Suprapubic skin (tissue), 4 donors: ENCODE measurements at regions not wholly inside any gene's neighbourhood (a gene's known extent, or its start where the extent isn't known, plus 50 kb on each side); places are given as distances from the start of the nearest gene placed in this dataset.

Experiments used
- DNase-seq, 2 donors: peaks; one replicate each; pipeline ENCODE4 v3.0.0-alpha.2; 2019; ENCODE audit warnings: low spot score in 2 of 2
- H3K27ac ChIP-seq: fragments of 200-600 bp; sonication (generic); one replicate; pipeline ENCODE4 v1.5.1; 2019
- H3K27me3 ChIP-seq: fragments of 200-600 bp; sonication (generic); one replicate; pipeline ENCODE4 v1.5.1; 2019
- H3K36me3 ChIP-seq: fragments of 200-600 bp; sonication (generic); one replicate; pipeline ENCODE4 v1.5.1; 2019
- H3K4me1 ChIP-seq: fragments of 200-600 bp; sonication (generic); one replicate; pipeline ENCODE4 v1.5.1; 2019
- H3K4me3 ChIP-seq: fragments of 200-600 bp; sonication (generic); one replicate; pipeline ENCODE4 v1.5.1; 2019; ENCODE audit warnings: mild to moderate bottlenecking
- H3K9me3 ChIP-seq: fragments of 200-600 bp; sonication (generic); one replicate; pipeline ENCODE4 v1.5.1; 2019
- CTCF ChIP-seq, 2 donors: fragments of 200-600 bp in 1 of 2; fragments of 450-650 bp in 1 of 2; sonication (generic) in 1 of 2; IDR thresholded peaks; one replicate each; pipeline ENCODE4 v1.5.1; 2016 to 2019; ENCODE audit warnings: antibody characterized with exemption in 2 of 2, mild to moderate bottlenecking in 1 of 2, moderate library complexity in 1 of 2
- EP300 ChIP-seq: sonication (generic); formaldehyde crosslinking; IDR thresholded peaks from one replicate; pipeline ENCODE4 v1.6.1; 2017; ENCODE audit warnings: antibody characterized with exemption
- POLR2A ChIP-seq, 2 donors: fragments of 450-650 bp; IDR thresholded peaks; one replicate each; pipeline ENCODE4 v1.6.1; 2017; ENCODE audit warnings: antibody characterized with exemption in 2 of 2, mild to moderate bottlenecking in 2 of 2, moderate library complexity in 2 of 2
- POLR2AphosphoS5 ChIP-seq, 3 donors: sonication (generic); formaldehyde crosslinking; IDR thresholded peaks; one replicate each; pipeline ENCODE4 v1.6.1; 2017; ENCODE audit warnings: antibody characterized with exemption in 3 of 3
- WGBS: methylation state at CpG from one replicate; pipeline ENCODE4 v1.1.5; 2018; 5-methylcytosine and 5-hydroxymethylcytosine counted together

GRCh38 chr5:167539747-167540146 lies 751.7 kb upstream of the WWC1 start:
- no peaks in the 10 kb centered on the region for H3K4me1 ChIP-seq
- WGBS = 90% methylated on average over 5 of the region's 5 CpGs
- no peaks in the 10 kb centered on the region for H3K9me3 ChIP-seq
- H3K27ac ChIP-seq = no peak overlapping the region
- H3K27me3 ChIP-seq = no peaks in the 10 kb centered on the region
- no peak for TF ChIP-seq CTCF (IDR thresholded peaks at IDR 0.05)
- TF ChIP-seq POLR2AphosphoS5 (IDR thresholded peaks at IDR 0.05) = no peak
- TF ChIP-seq POLR2A (IDR thresholded peaks at IDR 0.05) = no peak
- TF ChIP-seq EP300 = no peak
- H3K4me3 ChIP-seq = no peak overlapping the region
- no peaks in the 10 kb centered on the region for H3K36me3 ChIP-seq
- no peak for DNase-seq

- H3K27ac ChIP-seq = no peak overlapping the region
- no peaks in the 10 kb centered on the region for H3K27me3 ChIP-seq
- no peak for TF ChIP-seq CTCF (IDR thresholded peaks at IDR 0.05)
- no peaks in the 10 kb centered on the region for H3K4me1 ChIP-seq
- no peaks in the 10 kb centered on the region for H3K36me3 ChIP-seq
- WGBS = 94% methylated on average over 4 of the region's 4 CpGs
- H3K4me3 ChIP-seq = no peak overlapping the region
- DNase-seq = no peak
- no peaks in the 10 kb centered on the region for H3K9me3 ChIP-seq
Measured at GRCh38 chr5:167546270-167546669, 745.2 kb upstream of the WWC1 start.

- Histone ChIP-seq H3K9me3 (no peaks in the 10 kb centered on the region), H3K27me3 (no peaks in the 10 kb centered on the region), H3K4me1 (no peaks in the 10 kb centered on the region), H3K27ac (no peak overlapping the region), H3K4me3 (no peak overlapping the region), H3K36me3 (no peaks in the 10 kb centered on the region)
- TF ChIP-seq CTCF (IDR thresholded peaks at IDR 0.05) = no peak
- no peak for TF ChIP-seq EP300
- TF ChIP-seq POLR2A (IDR thresholded peaks at IDR 0.05) = no peak
- TF ChIP-seq POLR2AphosphoS5 (IDR thresholded peaks at IDR 0.05) = no peak
- WGBS = 97% methylated on average over 5 of the region's 5 CpGs
- no peak for DNase-seq
Measured at GRCh38 chr5:167552356-167552755, 739.1 kb upstream of the WWC1 start.

GRCh38 chr5:167553511-167553910 lies 737.9 kb upstream of the WWC1 start:
- H3K27ac ChIP-seq = no peak overlapping the region
- no peaks in the 10 kb centered on the region for H3K36me3 ChIP-seq
- TF ChIP-seq CTCF (IDR thresholded peaks at IDR 0.05) = no peak
- no peak for TF ChIP-seq EP300
- TF ChIP-seq POLR2AphosphoS5 (IDR thresholded peaks at IDR 0.05) = no peak
- no peak for TF ChIP-seq POLR2A (IDR thresholded peaks at IDR 0.05)
- 87% methylated on average over 2 of the region's 2 CpGs for WGBS
- no peak for DNase-seq
- H3K27me3 ChIP-seq = no peaks in the 10 kb centered on the region
- no peaks in the 10 kb centered on the region for H3K4me1 ChIP-seq
- no peak overlapping the region for H3K4me3 ChIP-seq
- H3K9me3 ChIP-seq = no peaks in the 10 kb centered on the region

- no peak for TF ChIP-seq CTCF (IDR thresholded peaks at IDR 0.05)
- TF ChIP-seq EP300 = no peak
- no peak for TF ChIP-seq POLR2A (IDR thresholded peaks at IDR 0.05)
- no peak for TF ChIP-seq POLR2AphosphoS5 (IDR thresholded peaks at IDR 0.05)
- Histone ChIP-seq H3K27me3 (no peaks in the 10 kb centered on the region), H3K4me3 (no peak overlapping the region), H3K9me3 (no peaks in the 10 kb centered on the region), H3K4me1 (no peaks in the 10 kb centered on the region), H3K36me3 (no peaks in the 10 kb centered on the region), H3K27ac (no peak overlapping the region)
- DNase-seq = no peak
- WGBS = 96% methylated on average over 7 of the region's 7 CpGs
Measured at GRCh38 chr5:167554564-167555290, 736.7 kb upstream of the WWC1 start.
